Activated T-cell treated with anti-CD3 and anti-CD28 coated beads for 24 hours (primary cell): ENCODE measurements at regions not wholly inside any gene's neighbourhood (a gene's known extent, or its start where the extent isn't known, plus 50 kb on each side); places are given as distances from the start of the nearest gene placed in this dataset.

Experiments
- DNase-seq: peaks from one replicate; pipeline ENCODE4 v3.0.0-alpha.2; 2020; ENCODE audit warnings: low read depth

GRCh38 chr5:124692950-124693349 is 53.5 kb downstream of the ZNF608 start:
- DNase-seq = no peak

- no peak for DNase-seq
Observed at GRCh38 chr5:124692324-124692723, 54.1 kb downstream of the ZNF608 start.

GRCh38 chr5:124689653-124690052 is 56.8 kb downstream of the ZNF608 start:
- DNase-seq = no peak

- no peak for DNase-seq
Observed at GRCh38 chr5:124686239-124687004, 60.0 kb downstream of the ZNF608 start.

- DNase-seq = no peak
Observed at GRCh38 chr5:124685404-124685930, 61.0 kb downstream of the ZNF608 start.

- DNase-seq = no peak
Observed at GRCh38 chr5:124683917-124684555, 62.4 kb downstream of the ZNF608 start.

- no peak for DNase-seq
Observed at GRCh38 chr5:124679578-124680199, 66.8 kb downstream of the ZNF608 start.

GRCh38 chr5:124678922-124679519 is 67.4 kb downstream of the ZNF608 start:
- no peak for DNase-seq

- no peak for DNase-seq
Observed at GRCh38 chr5:124678468-124678867, 68.0 kb downstream of the ZNF608 start.

GRCh38 chr5:124677374-124678351 is 68.8 kb downstream of the ZNF608 start:
- DNase-seq = no peak

GRCh38 chr5:124675931-124676846 is 70.2 kb downstream of the ZNF608 start:
- no peak for DNase-seq

- DNase-seq = no peak
Observed at GRCh38 chr5:124671193-124671592, 75.2 kb downstream of the ZNF608 start.

GRCh38 chr5:124670722-124671184 is 75.7 kb downstream of the ZNF608 start:
- DNase-seq = no peak

- DNase-seq = no peak
Observed at GRCh38 chr5:124669956-124670721, 76.3 kb downstream of the ZNF608 start.

GRCh38 chr5:124669300-124669648 is 77.2 kb downstream of the ZNF608 start:
- DNase-seq = no peak

- no peak for DNase-seq
Observed at GRCh38 chr5:124668353-124669299, 77.8 kb downstream of the ZNF608 start.

GRCh38 chr5:124665625-124666024 is 80.8 kb downstream of the ZNF608 start:
- DNase-seq = no peak

GRCh38 chr5:124665035-124665434 is 81.4 kb downstream of the ZNF608 start:
- DNase-seq = no peak
